Osteocyte (in vitro differentiated cells): ENCODE measurements at regions not wholly inside any gene's neighbourhood (a gene's known extent, or its start where the extent isn't known, plus 50 kb on each side); places are given as distances from the start of the nearest gene placed in this dataset.
"Not testable (repeated sequence)": the region's sequence is repeated elsewhere in the genome, so short reads cannot be mapped to it uniquely, and the experiment has no call there.

Experiments
- DNase-seq: peaks from one replicate; pipeline ENCODE4 v3.0.0; 2021; ENCODE audit warnings: mixed read lengths; ENCODE audit not compliant: unreplicated experiment; ENCODE audit errors: extremely low spot score
- H3K27ac Mint-ChIP-seq: one replicate; pipeline ENCODE4 v1.8.0; 2021; ENCODE audit warnings: mild to moderate bottlenecking, mixed read lengths; ENCODE audit not compliant: unreplicated experiment
- H3K27me3 Mint-ChIP-seq: one replicate; pipeline ENCODE4 v1.8.0; 2021; ENCODE audit warnings: mixed read lengths; ENCODE audit not compliant: unreplicated experiment
- H3K36me3 Mint-ChIP-seq: one replicate; pipeline ENCODE4 v1.8.0; 2021; ENCODE audit warnings: mixed read lengths; ENCODE audit not compliant: unreplicated experiment
- H3K4me1 Mint-ChIP-seq: one replicate; pipeline ENCODE4 v1.8.0; 2021; ENCODE audit warnings: mixed read lengths; ENCODE audit not compliant: unreplicated experiment
- H3K4me3 Mint-ChIP-seq: one replicate; pipeline ENCODE4 v1.8.0; 2021; ENCODE audit warnings: mild to moderate bottlenecking, moderate library complexity, mixed read lengths; ENCODE audit not compliant: unreplicated experiment
- H3K9me3 Mint-ChIP-seq: one replicate; pipeline ENCODE4 v1.8.0; 2021; ENCODE audit warnings: mixed read lengths; ENCODE audit not compliant: unreplicated experiment
- TF ChIP-seq, protein P1 (sequence below): fragments of 200-600 bp; sonication (generic); IDR thresholded peaks from 2 replicates; pipeline ENCODE4 v1.5.0; 2021; ENCODE audit warnings: antibody characterized with exemption, mild to moderate bottlenecking, moderate library complexity

DNA sequence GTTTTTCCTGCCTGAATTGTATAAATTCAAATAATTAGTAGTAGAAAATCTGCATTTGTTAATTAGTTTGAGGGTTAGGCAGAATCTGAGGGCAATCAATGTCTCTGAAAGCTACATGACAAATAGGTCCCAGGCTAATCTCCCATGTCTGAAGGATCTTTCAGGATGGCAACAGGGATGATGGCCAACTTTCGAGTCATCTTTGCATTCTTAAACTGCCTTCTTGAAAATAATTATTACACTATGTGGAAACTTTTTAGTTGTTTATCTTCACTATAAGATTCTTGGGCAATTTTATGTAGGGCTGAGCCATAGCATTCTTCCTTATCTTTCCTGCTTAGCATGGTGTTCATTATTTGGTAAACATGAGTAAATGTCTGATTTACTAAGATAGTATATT lies 490.3 kb upstream of the EPHA5 start:
- TF ChIP-seq, protein P1, sequence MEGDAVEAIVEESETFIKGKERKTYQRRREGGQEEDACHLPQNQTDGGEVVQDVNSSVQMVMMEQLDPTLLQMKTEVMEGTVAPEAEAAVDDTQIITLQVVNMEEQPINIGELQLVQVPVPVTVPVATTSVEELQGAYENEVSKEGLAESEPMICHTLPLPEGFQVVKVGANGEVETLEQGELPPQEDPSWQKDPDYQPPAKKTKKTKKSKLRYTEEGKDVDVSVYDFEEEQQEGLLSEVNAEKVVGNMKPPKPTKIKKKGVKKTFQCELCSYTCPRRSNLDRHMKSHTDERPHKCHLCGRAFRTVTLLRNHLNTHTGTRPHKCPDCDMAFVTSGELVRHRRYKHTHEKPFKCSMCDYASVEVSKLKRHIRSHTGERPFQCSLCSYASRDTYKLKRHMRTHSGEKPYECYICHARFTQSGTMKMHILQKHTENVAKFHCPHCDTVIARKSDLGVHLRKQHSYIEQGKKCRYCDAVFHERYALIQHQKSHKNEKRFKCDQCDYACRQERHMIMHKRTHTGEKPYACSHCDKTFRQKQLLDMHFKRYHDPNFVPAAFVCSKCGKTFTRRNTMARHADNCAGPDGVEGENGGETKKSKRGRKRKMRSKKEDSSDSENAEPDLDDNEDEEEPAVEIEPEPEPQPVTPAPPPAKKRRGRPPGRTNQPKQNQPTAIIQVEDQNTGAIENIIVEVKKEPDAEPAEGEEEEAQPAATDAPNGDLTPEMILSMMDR, result no peak
- DNase-seq, result no peak
- H3K4me3 Mint-ChIP-seq, result no peak overlapping the region
- peaks cover 27% of the 10 kb centered on the region for H3K9me3 Mint-ChIP-seq
- no peak overlapping the region for H3K27ac Mint-ChIP-seq
- peaks cover 6% of the 10 kb centered on the region for H3K4me1 Mint-ChIP-seq
- H3K36me3 Mint-ChIP-seq, result peaks cover 7% of the 10 kb centered on the region
- no peaks in the 10 kb centered on the region for H3K27me3 Mint-ChIP-seq

DNA sequence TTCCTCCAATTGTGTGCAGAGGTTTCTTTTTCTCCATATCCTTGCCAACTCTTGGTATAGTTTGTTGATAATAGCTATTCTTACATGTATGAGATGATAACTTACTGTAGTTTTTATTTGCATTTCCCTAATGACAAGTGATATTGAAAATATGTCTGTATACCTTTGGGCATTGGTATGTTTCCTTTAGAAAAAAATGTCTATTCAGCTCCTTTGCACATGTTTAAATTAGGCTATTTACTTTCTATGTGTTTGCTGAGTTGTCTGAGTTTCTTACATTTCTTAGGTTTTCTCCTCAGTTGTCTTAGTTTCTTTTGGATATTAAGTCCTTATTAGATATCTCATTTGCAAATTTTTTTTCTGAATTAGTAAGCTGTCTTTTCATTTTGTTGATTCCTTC lies 487.3 kb upstream of the EPHA5 start:
- Mint-ChIP-seq H3K27ac (no peak overlapping the region), H3K9me3 (peaks cover 19% of the 10 kb centered on the region), H3K4me1 (peaks cover 6% of the 10 kb centered on the region), H3K27me3 (no peaks in the 10 kb centered on the region), H3K36me3 (no peaks in the 10 kb centered on the region), H3K4me3 (no peak overlapping the region)
- no peak for DNase-seq
- TF ChIP-seq, protein P1, result no peak

DNA sequence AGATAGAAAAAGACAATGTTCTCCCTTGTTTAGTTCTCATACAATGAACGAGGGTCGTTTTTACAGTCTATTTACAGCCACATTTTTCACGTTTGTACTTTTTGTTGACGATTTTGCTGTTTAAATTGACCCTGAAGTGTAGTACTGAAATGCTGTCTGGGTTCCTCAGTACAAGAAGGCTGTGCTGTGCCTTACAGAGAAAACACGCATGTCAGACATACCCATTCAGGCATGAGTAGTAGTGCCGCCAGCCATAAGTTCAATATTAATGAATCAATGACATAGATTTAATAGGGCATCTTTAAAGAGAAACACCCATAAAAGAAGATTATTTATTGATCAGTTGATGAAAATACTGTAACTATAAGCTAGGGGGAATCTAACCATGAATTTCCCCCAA lies 459.8 kb upstream of the EPHA5 start:
- H3K9me3 Mint-ChIP-seq, result no peaks in the 10 kb centered on the region
- H3K4me1 Mint-ChIP-seq, result no peaks in the 10 kb centered on the region
- H3K27me3 Mint-ChIP-seq, result no peaks in the 10 kb centered on the region
- no peak for DNase-seq
- H3K4me3 Mint-ChIP-seq, result no peak overlapping the region
- H3K27ac Mint-ChIP-seq, result no peak overlapping the region
- TF ChIP-seq, protein P1, result no peak
- peaks cover 2% of the 10 kb centered on the region for H3K36me3 Mint-ChIP-seq

DNA sequence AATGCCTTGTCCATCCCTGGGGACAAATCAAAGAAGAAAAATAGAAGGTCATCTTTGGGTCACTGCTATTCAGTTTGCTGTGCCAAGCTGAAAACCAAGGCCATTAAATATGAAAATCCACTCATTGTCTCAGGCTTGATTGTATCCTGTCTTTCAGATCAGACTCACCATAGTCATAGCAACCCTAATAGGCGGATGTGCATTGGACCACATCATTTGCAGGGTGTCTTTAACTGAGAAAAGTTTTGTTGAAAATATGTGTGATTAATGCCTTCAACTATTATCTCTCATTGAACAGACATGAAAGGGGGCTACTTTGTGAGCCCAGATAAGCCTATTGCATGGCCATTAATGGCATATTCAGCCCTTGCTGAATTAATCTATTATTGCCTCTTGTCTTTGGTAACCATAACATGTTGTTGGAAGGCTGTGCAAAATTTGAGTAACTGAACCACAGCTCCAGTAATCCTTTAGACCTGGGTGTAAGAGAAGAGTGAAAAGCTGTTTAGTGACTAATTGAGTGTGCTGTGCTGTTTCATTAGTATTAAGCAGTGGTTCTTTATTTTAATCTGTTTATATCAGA lies 453.6 kb upstream of the EPHA5 start:
- DNase-seq, result no peak
- Mint-ChIP-seq H3K9me3 (no peaks in the 10 kb centered on the region), H3K36me3 (no peaks in the 10 kb centered on the region), H3K4me1 (peaks cover 2% of the 10 kb centered on the region), H3K27me3 (no peaks in the 10 kb centered on the region), H3K4me3 (no peak overlapping the region), H3K27ac (no peak overlapping the region)
- TF ChIP-seq, protein P1, result no peak

DNA sequence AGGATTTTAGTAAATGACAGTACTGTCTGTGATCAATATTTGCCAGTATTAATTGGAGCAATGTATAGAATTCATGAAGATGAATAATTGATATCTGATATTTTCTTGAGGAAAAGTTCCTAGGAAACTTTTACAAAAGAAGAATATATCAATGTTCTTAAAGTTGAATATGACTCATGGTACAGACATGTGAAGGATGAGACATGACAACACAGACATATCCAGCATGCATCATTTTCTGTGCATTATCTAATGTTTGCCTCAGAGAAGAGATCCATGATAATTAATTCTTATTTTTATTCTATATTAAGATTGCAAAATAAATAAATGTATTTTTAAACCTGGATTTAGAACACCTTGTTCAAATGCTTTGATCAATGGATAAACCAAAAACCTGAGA lies 452.9 kb upstream of the EPHA5 start:
- Mint-ChIP-seq H3K36me3 (no peaks in the 10 kb centered on the region), H3K4me1 (peaks cover 2% of the 10 kb centered on the region), H3K9me3 (no peaks in the 10 kb centered on the region), H3K4me3 (no peak overlapping the region), H3K27me3 (no peaks in the 10 kb centered on the region), H3K27ac (no peak overlapping the region)
- TF ChIP-seq, protein P1, result no peak
- DNase-seq, result no peak

DNA sequence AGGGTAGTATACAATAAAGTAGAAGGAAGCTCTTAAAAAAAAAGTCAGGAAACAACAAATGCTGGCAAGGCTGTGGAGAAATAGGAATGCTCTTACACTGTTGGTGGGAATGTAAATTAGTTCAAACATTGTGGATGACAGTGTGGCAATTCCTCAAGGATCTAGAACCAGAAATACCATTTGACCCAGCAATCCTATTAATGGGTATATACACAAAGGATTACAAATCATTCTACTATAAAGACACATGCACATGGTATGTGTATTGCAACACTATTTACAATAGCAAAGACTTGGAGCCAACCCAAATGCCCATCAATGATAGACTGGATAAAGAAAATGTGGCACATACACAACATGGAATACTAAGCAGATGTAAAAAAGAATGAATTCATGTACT lies 444.9 kb upstream of the EPHA5 start:
- not testable (repeated sequence) for DNase-seq, H3K4me1 Mint-ChIP-seq, H3K4me3 Mint-ChIP-seq, H3K27ac Mint-ChIP-seq, H3K27me3 Mint-ChIP-seq, H3K36me3 Mint-ChIP-seq
- H3K9me3 Mint-ChIP-seq, result peaks cover 12% of the 10 kb centered on the region
